T-helper 1 cell (primary cell): ENCODE measurements at regions not wholly inside any gene's neighbourhood (a gene's known extent, or its start where the extent isn't known, plus 50 kb on each side); places are given as distances from the start of the nearest gene placed in this dataset.
A peak's percentile ranks its signal among the peaks of the same experiment; 100 is the strongest.

Source experiments
- DNase-seq, 5 donors: peaks; one replicate each; pipeline ENCODE4 v3.0.0-alpha.2; 2012 to 2020

GRCh38 chr5:10875201-10875768 lies 114.3 kb upstream of the DAP start:
- DNase-seq: no peak

- DNase-seq: no peak
Observed at GRCh38 chr5:10874541-10874940, 113.5 kb upstream of the DAP start.

GRCh38 chr5:10870791-10871190 lies 109.8 kb upstream of the DAP start:
- no peak for DNase-seq

GRCh38 chr5:10868956-10869355 lies 107.9 kb upstream of the DAP start:
- DNase-seq: no peak

- no peak for DNase-seq
Observed at GRCh38 chr5:10867389-10868303, 106.6 kb upstream of the DAP start.

- DNase-seq: no peak
Observed at GRCh38 chr5:10866913-10867312, 105.9 kb upstream of the DAP start.

GRCh38 chr5:10863763-10864383 lies 102.8 kb upstream of the DAP start:
- DNase-seq: peak in 4 of 5 donors; percentile 12 to 46 (median 26)

GRCh38 chr5:10862085-10862484 lies 101.1 kb upstream of the DAP start:
- no peak for DNase-seq

- no peak for DNase-seq
Observed at GRCh38 chr5:10861423-10861790, 100.4 kb upstream of the DAP start.

GRCh38 chr5:10860645-10861422 lies 99.8 kb upstream of the DAP start:
- no peak for DNase-seq

GRCh38 chr5:10860196-10860543 lies 99.1 kb upstream of the DAP start:
- DNase-seq: no peak

GRCh38 chr5:10859393-10860195 lies 98.6 kb upstream of the DAP start:
- DNase-seq: no peak

GRCh38 chr5:10858945-10859344 lies 97.9 kb upstream of the DAP start:
- DNase-seq: no peak

- no peak for DNase-seq
Observed at GRCh38 chr5:10858307-10858706, 97.3 kb upstream of the DAP start.

GRCh38 chr5:10857338-10857733 lies 96.3 kb upstream of the DAP start:
- no peak for DNase-seq

- no peak for DNase-seq
Observed at GRCh38 chr5:10856683-10857337, 95.8 kb upstream of the DAP start.

- DNase-seq: no peak
Observed at GRCh38 chr5:10856071-10856470, 95.0 kb upstream of the DAP start.

GRCh38 chr5:10854506-10855277 lies 93.7 kb upstream of the DAP start:
- no peak for DNase-seq

- DNase-seq: no peak
Observed at GRCh38 chr5:10853154-10853553, 92.1 kb upstream of the DAP start.

- DNase-seq: no peak
Observed at GRCh38 chr5:10849278-10849677, 88.2 kb upstream of the DAP start.

- no peak for DNase-seq
Observed at GRCh38 chr5:10844016-10844415, 83.0 kb upstream of the DAP start.
